ENCODE measurements at regions not wholly inside any gene's neighbourhood (a gene's known extent, or its start where the extent isn't known, plus 50 kb on each side); places are given as distances from the start of the nearest gene placed in this dataset.

DNA sequence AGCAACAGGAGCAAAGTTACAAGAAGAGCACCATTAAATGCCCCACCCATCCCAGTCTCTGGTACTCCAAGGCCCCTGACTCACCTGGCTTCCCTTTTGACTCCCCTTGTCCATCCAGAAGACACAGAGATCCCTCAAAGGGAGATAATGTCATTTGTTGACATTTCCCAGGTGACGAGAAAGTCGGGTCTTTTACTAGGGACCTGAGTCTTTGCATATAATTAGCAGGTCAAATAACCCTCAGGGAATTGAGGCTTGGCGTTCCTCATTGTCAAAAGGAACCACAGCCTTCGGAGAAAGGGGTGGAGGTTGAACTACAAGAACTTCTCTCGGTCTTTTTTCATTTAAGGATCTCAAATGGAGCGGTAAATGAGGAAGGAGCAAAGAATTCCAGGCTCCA lies 133.2 kb downstream of the PROX1 start:
- TF ChIP-seq, protein P1, sequence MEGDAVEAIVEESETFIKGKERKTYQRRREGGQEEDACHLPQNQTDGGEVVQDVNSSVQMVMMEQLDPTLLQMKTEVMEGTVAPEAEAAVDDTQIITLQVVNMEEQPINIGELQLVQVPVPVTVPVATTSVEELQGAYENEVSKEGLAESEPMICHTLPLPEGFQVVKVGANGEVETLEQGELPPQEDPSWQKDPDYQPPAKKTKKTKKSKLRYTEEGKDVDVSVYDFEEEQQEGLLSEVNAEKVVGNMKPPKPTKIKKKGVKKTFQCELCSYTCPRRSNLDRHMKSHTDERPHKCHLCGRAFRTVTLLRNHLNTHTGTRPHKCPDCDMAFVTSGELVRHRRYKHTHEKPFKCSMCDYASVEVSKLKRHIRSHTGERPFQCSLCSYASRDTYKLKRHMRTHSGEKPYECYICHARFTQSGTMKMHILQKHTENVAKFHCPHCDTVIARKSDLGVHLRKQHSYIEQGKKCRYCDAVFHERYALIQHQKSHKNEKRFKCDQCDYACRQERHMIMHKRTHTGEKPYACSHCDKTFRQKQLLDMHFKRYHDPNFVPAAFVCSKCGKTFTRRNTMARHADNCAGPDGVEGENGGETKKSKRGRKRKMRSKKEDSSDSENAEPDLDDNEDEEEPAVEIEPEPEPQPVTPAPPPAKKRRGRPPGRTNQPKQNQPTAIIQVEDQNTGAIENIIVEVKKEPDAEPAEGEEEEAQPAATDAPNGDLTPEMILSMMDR (conservative IDR thresholded peaks at IDR 0.05): no peak
- no peak for TF ChIP-seq EZH2 (IDR thresholded peaks at IDR 0.05; ENCODE audit: low read depth)
